ENCODE measurements at regions not wholly inside any gene's neighbourhood (a gene's known extent, or its start where the extent isn't known, plus 50 kb on each side); places are given as distances from the start of the nearest gene placed in this dataset.

GRCh38 chr2:19682493-19682892 is 219.3 kb downstream of the TTC32 start:
- intact Hi-C loops (cut with DNase I), result no loop called here
- H3K4me3 ChIP-seq, result no peak overlapping the region
- DNase-seq, result no peak
- TF ChIP-seq CTCF (IDR thresholded peaks at IDR 0.05) (no peak), POLR2A (IDR thresholded peaks at IDR 0.05) (no peak)
- H3K36me3 ChIP-seq, result no peaks in the 10 kb centered on the region
- no peaks in the 10 kb centered on the region for H3K4me1 ChIP-seq
- no peak overlapping the region for H3K27ac ChIP-seq
- peaks cover 0 to 11% (median 0%) of the 10 kb centered on the region in 4 donors for H3K27me3 ChIP-seq
- 26 to 48% methylated on average over 1 of the region's 1 CpG for WGBS, 2 donors
- no peaks in the 10 kb centered on the region for H3K9me3 ChIP-seq

- Histone ChIP-seq H3K27ac (no peak overlapping the region), H3K4me3 (no peak overlapping the region), H3K9me3 (no peaks in the 10 kb centered on the region), H3K36me3 (no peaks in the 10 kb centered on the region), H3K4me1 (peaks cover 0 to 6% (median 0%) of the 10 kb centered on the region in 3 donors), H3K27me3 (peaks cover 0 to 16% (median 0%) of the 10 kb centered on the region in 4 donors)
- TF ChIP-seq CTCF (IDR thresholded peaks at IDR 0.05) (no peak), POLR2A (IDR thresholded peaks at IDR 0.05) (no peak)
- intact Hi-C loops (cut with DNase I), result no loop called here
- WGBS, 2 donors, result 51 to 69% methylated on average over 12 to 14 of the region's 17 CpGs
- DNase-seq, result no peak
These were observed 223.8 kb downstream of the TTC32 start for GRCh38 chr2:19677825-19678518.

GRCh38 chr2:19677215-19677777 is 224.5 kb downstream of the TTC32 start:
- no peak for DNase-seq
- Histone ChIP-seq H3K27me3 (peaks cover 0 to 16% (median 0%) of the 10 kb centered on the region in 4 donors), H3K9me3 (no peaks in the 10 kb centered on the region), H3K4me3 (no peak overlapping the region), H3K27ac (no peak overlapping the region), H3K4me1 (peaks cover 0 to 6% (median 0%) of the 10 kb centered on the region in 3 donors), H3K36me3 (no peaks in the 10 kb centered on the region)
- TF ChIP-seq POLR2A (IDR thresholded peaks at IDR 0.05) (no peak), CTCF (IDR thresholded peaks at IDR 0.05) (no peak)
- intact Hi-C loops (cut with DNase I), result no loop called here
- WGBS, 2 donors, result 78 to 79% methylated on average over 3 to 5 of the region's 5 CpGs

GRCh38 chr2:19676770-19677169 is 225.0 kb downstream of the TTC32 start:
- no peak overlapping the region for H3K27ac ChIP-seq
- peaks cover 0 to 6% (median 0%) of the 10 kb centered on the region in 3 donors for H3K4me1 ChIP-seq
- H3K9me3 ChIP-seq, result no peaks in the 10 kb centered on the region
- TF ChIP-seq CTCF (IDR thresholded peaks at IDR 0.05) (no peak), POLR2A (IDR thresholded peaks at IDR 0.05) (no peak)
- H3K27me3 ChIP-seq, result peaks cover 0 to 16% (median 0%) of the 10 kb centered on the region in 4 donors
- H3K36me3 ChIP-seq, result no peaks in the 10 kb centered on the region
- DNase-seq, result no peak
- intact Hi-C loops (cut with DNase I), result no loop called here
- H3K4me3 ChIP-seq, result no peak overlapping the region
- WGBS, 2 donors, result 70 to 76% methylated on average over 3 to 5 of the region's 6 CpGs

- H3K36me3 ChIP-seq, result no peaks in the 10 kb centered on the region
- intact Hi-C loops (cut with DNase I), result no loop called here
- no peak for TF ChIP-seq POLR2A (IDR thresholded peaks at IDR 0.05)
- no peak for TF ChIP-seq CTCF (IDR thresholded peaks at IDR 0.05)
- H3K27ac ChIP-seq, result no peak overlapping the region
- peaks cover 0 to 6% (median 0%) of the 10 kb centered on the region in 3 donors for H3K4me1 ChIP-seq
- H3K9me3 ChIP-seq, result no peaks in the 10 kb centered on the region
- peaks cover 0 to 15% (median 0%) of the 10 kb centered on the region in 4 donors for H3K27me3 ChIP-seq
- 47 to 54% methylated on average over 9 to 12 of the region's 13 CpGs for WGBS, 2 donors
- H3K4me3 ChIP-seq, result no peak overlapping the region
- no peak for DNase-seq
These were observed 225.8 kb downstream of the TTC32 start for GRCh38 chr2:19675856-19676460.

Measured in esophagus squamous epithelium (tissue), 5 donors.